PC-9 (cell line): ENCODE measurements at regions not wholly inside any gene's neighbourhood (a gene's known extent, or its start where the extent isn't known, plus 50 kb on each side); places are given as distances from the start of the nearest gene placed in this dataset.
"Not testable (repeated sequence)": the region's sequence is repeated elsewhere in the genome, so short reads cannot be mapped to it uniquely, and the experiment has no call there.

Experiments
- BruUV-seq: library from RNA; stranded (reverse); fragments of 400-500 nt; replicated peaks from 2 replicates; lab custom pipeline; 2021; lab: Mats Ljungman, UMichigan
- CTCF ChIA-PET: fragments of 300-600 bp; sonication (Branson Sonifier 250); formaldehyde crosslinking; loops from one replicate; lab custom pipeline; 2022; ENCODE audit warnings: antibody characterized with exemption; lab: Charles Lee
- POLR2A ChIA-PET: fragments of 300-600 bp; sonication (Branson Sonifier 250); formaldehyde crosslinking; loops from one replicate; lab custom pipeline; 2022; ENCODE audit warnings: antibody characterized with exemption; ENCODE audit not compliant: unreplicated experiment; lab: Charles Lee
- DNase-seq, 2 experiments: peaks; one replicate each; pipeline versions ENCODE4 v3.0.0 to v3.0.0-alpha.2; 2015 to 2022; ENCODE audit warnings: mixed read lengths in 1 of 2
- H2AFZ ChIP-seq: fragments of 200-600 bp; sonication (generic); 2 replicates; pipeline ENCODE4 v1.8.1; 2017; ENCODE audit warnings: antibody characterized with exemption
- H3F3A ChIP-seq: fragments of 200-600 bp; sonication (generic); 2 replicates; pipeline ENCODE4 v1.8.1; 2017; ENCODE audit warnings: antibody characterized with exemption, mild to moderate bottlenecking, low read depth; ENCODE audit not compliant: insufficient read depth
- H3K27ac ChIP-seq: fragments of 200-600 bp; sonication (generic); 2 replicates; pipeline ENCODE4 v1.6.1; 2016; ENCODE audit warnings: mixed run types
- H3K27me3 ChIP-seq: fragments of 200-600 bp; sonication (generic); 2 replicates; pipeline ENCODE4 v1.6.1; 2016; ENCODE audit warnings: low read depth, mixed run types; ENCODE audit not compliant: insufficient read depth
- H3K36me3 ChIP-seq: fragments of 200-600 bp; sonication (generic); 2 replicates; pipeline ENCODE4 v1.6.1; 2016; ENCODE audit warnings: low read depth, mixed run types
- H3K4me1 ChIP-seq: fragments of 200-600 bp; sonication (generic); replicated peaks from 2 replicates; pipeline ENCODE4 v1.6.1; 2016; ENCODE audit warnings: mixed run types; ENCODE audit not compliant: insufficient read depth
- H3K4me2 ChIP-seq: fragments of 200-600 bp; sonication (generic); 2 replicates; pipeline ENCODE4 v1.6.1; 2017; ENCODE audit warnings: mixed run types
- H3K4me3 ChIP-seq: fragments of 200-600 bp; sonication (generic); 2 replicates; pipeline ENCODE4 v1.6.1; 2016; ENCODE audit warnings: mixed run types
- H3K79me2 ChIP-seq: fragments of 200-600 bp; sonication (generic); 2 replicates; pipeline ENCODE4 v1.6.1; 2017; ENCODE audit warnings: low read depth, mixed run types
- H3K9me2 ChIP-seq: fragments of 200-600 bp; sonication (generic); 2 replicates; pipeline ENCODE4 v1.8.1; 2017; ENCODE audit warnings: mild to moderate bottlenecking; ENCODE audit not compliant: insufficient read depth
- H3K9me3 ChIP-seq: fragments of 200-600 bp; sonication (generic); 2 replicates; pipeline ENCODE4 v1.8.1; 2016; ENCODE audit warnings: low read depth; ENCODE audit not compliant: insufficient read depth
- H4K20me1 ChIP-seq: fragments of 200-600 bp; sonication (generic); 2 replicates; pipeline ENCODE4 v1.8.1; 2017; ENCODE audit not compliant: insufficient read depth
- intact Hi-C: fragments of 100-400 bp; cut with micrococcal nuclease; formaldehyde crosslinking; loops from one replicate; pipeline ENCODE4 v1.10.0; 2022; ENCODE audit not compliant: unreplicated experiment

DNA sequence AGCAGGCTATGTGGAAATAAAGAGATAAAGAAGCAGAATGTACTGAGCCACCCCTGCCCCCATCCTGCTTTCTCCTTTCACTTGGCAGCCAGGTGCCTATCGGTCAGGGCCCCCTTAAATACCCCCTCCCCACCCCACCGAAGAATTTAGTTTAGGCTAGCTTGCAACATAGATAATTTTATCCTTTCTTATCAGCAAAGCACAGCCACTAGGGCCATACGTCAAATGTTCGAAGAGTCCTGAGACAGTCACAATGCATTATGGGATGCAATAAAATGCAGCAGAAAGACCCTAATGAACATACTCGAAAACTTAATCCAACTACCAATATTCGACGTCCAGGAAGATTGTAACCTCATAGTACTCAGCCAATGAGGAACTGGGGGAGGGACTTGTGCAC is 71.4 kb downstream of the ZNF195 start:
- BruUV-seq, H3F3A ChIP-seq, H3K9me2 ChIP-seq, CTCF ChIA-PET, POLR2A ChIA-PET, H3K79me2 ChIP-seq, H3K9me3 ChIP-seq, intact Hi-C loops, H2AFZ ChIP-seq, H3K27me3 ChIP-seq, H4K20me1 ChIP-seq, H3K4me2 ChIP-seq, H3K4me3 ChIP-seq, H3K4me1 ChIP-seq, H3K36me3 ChIP-seq, H3K27ac ChIP-seq, DNase-seq: not testable (repeated sequence)

DNA sequence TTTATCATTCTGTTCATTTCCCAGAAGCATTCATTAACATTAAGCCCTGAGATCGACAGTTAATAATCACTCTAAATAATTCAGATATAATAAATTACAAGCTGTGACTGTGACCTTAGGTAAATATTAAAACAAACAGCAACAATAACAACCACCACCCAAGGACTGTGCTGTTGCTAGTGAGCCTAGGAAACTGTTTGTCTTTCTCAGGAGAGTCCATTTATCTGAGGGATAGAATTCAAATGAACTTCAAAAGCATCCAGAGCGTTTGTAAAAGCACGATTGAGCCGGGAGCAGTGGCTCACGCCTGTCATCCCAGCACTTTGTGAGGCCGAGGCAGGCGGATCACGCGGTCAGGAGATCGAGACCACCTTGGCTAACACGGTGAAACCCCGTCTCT is 68.8 kb upstream of the MRGPRE start:
- H3K36me3 ChIP-seq, H3K27ac ChIP-seq, H3K4me3 ChIP-seq, H3K27me3 ChIP-seq, H3K4me1 ChIP-seq, H3K79me2 ChIP-seq, intact Hi-C loops, H3F3A ChIP-seq, H4K20me1 ChIP-seq, BruUV-seq, POLR2A ChIA-PET, H3K9me3 ChIP-seq, H2AFZ ChIP-seq, DNase-seq, H3K4me2 ChIP-seq, H3K9me2 ChIP-seq, CTCF ChIA-PET: not testable (repeated sequence)

DNA sequence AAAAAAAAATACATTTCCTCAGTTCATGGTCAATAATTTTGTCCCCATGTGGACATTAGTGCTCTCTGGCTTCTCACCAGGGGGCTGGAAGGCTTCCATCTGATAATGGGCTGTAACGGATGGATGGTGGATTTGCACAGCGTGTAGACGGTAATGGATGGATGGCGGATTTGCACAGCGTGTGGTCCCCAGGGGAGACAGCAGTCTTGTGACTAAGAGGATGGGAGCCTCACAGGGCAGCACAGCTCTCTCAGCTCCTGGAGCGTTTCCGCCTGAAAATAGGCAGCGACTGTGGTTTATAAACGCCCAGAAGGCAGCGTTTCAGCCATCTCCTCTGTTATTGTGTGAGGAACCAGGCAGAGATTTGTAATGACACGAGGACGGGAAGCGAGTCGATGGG is 68.4 kb upstream of the MRGPRE start:
- H2AFZ ChIP-seq, H4K20me1 ChIP-seq, H3K9me3 ChIP-seq, intact Hi-C loops, H3K4me1 ChIP-seq, H3K9me2 ChIP-seq, H3K27ac ChIP-seq, H3K79me2 ChIP-seq, H3K4me2 ChIP-seq, POLR2A ChIA-PET, DNase-seq, H3K36me3 ChIP-seq, BruUV-seq, CTCF ChIA-PET, H3K4me3 ChIP-seq, H3K27me3 ChIP-seq, H3F3A ChIP-seq: not testable (repeated sequence)

DNA sequence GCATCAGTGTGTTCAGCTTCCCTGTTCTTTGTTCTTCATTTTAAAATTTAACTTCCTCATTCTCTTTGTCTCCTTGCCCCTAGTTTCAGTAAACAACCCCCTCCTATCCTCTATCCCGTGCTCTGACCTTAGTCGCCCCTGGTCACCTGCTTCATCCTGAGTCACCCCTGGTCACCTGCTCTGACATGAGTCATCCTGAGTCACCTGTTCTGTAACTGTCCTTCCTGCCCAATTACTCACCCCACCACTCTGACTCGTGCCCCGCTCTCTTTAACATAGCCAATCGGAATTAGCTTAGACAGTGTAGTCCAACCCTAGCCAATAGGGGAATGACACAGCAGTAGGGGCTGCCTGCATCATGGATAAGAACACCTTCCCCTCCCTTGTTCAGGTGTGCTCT is 65.6 kb upstream of the MRGPRE start:
- H3K4me1 ChIP-seq, H3K27me3 ChIP-seq, H3K36me3 ChIP-seq, H3K27ac ChIP-seq, CTCF ChIA-PET, H3K4me2 ChIP-seq, H3F3A ChIP-seq, H4K20me1 ChIP-seq, H3K9me3 ChIP-seq, H3K9me2 ChIP-seq, H3K4me3 ChIP-seq, BruUV-seq, H3K79me2 ChIP-seq, intact Hi-C loops, POLR2A ChIA-PET, H2AFZ ChIP-seq, DNase-seq: not testable (repeated sequence)

DNA sequence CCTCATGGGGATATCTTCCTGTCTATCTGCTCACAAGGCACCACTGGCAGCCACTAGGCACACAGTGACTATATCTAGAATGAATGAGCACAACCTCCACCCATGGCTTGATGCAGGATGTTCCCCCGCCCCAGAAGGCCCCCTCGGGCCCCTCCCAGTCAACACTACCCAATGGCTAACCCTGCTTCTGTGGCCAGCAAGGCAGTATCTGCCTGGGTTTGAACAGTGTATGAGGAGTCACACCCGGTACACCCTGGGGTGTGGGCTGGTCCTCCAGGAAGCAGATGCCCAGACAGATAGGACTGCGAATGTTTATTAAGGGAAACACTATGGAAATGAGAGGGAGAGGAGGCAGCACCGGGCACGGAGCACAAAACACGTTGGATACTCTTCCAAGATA is 58.3 kb upstream of the MRGPRE start:
- H3K27ac ChIP-seq, H3K79me2 ChIP-seq, intact Hi-C loops, H2AFZ ChIP-seq, CTCF ChIA-PET, H3K4me3 ChIP-seq, H4K20me1 ChIP-seq, POLR2A ChIA-PET, H3K9me3 ChIP-seq, BruUV-seq, H3F3A ChIP-seq, H3K9me2 ChIP-seq, H3K27me3 ChIP-seq, H3K4me1 ChIP-seq, H3K4me2 ChIP-seq, H3K36me3 ChIP-seq: not testable (repeated sequence)
- DNase-seq, result peak in 1 of 2 experiments; percentile 1

DNA sequence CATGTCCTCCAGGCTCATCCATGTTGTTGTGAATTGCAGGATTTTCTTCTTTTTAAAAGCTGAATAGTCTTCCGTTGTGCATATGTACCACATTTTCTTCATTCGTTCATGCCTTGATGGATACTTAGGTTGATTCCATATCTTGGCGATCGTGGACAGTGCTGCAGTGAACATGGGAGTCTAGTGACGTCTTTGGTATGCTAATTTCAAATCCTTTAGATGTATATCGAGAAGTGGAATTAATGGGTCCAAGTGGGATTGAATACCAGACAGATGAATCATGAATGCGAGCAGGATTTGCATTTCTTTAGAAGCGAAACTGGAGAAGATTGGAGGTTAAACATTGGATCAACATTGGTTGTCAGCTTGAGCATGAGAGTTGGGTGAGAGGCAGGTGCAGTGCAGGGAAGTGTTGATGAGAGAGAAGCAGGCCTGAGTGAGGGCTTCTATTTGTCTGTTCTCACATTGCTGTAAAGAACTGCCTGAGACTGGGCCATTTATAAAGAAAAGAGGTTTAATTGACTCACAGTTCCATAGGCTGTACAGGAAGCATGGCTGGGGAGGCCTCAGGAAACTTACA is 55.2 kb upstream of the MRGPRE start:
- H3K36me3 ChIP-seq, H2AFZ ChIP-seq, H3K27me3 ChIP-seq, CTCF ChIA-PET, H3K79me2 ChIP-seq, POLR2A ChIA-PET, H3K27ac ChIP-seq, H3K4me3 ChIP-seq, BruUV-seq, DNase-seq, H3K9me3 ChIP-seq, intact Hi-C loops, H3F3A ChIP-seq, H3K4me1 ChIP-seq, H3K9me2 ChIP-seq, H4K20me1 ChIP-seq, H3K4me2 ChIP-seq: not testable (repeated sequence)

DNA sequence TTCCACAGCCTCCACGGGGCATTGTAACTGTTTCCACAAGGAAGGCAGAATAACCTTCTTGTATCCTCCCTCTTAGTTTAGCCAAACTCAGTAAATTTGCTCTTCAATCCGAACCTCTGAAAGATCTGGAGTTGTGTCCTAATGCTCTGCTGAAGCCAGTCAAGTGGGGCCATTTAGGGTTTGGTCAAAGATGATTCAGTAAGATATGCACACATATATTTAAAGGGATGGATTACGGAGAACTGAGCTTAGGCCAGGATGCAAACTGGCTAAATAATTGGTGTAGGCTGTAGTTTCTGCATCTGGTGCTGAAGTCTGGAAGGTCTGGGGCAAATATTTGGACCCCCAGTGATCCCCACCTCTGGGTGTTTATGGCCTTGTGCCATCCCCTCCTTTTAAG is 53.0 kb upstream of the MRGPRE start:
- H3K9me2 ChIP-seq, BruUV-seq, H3K4me2 ChIP-seq, DNase-seq, H3K27me3 ChIP-seq, H3K4me3 ChIP-seq, H3K36me3 ChIP-seq, H4K20me1 ChIP-seq, H2AFZ ChIP-seq, H3K9me3 ChIP-seq, H3K79me2 ChIP-seq, CTCF ChIA-PET, POLR2A ChIA-PET, H3K27ac ChIP-seq, intact Hi-C loops, H3F3A ChIP-seq, H3K4me1 ChIP-seq: not testable (repeated sequence)
